IMR-90 (cell line): ENCODE measurements at regions not wholly inside any gene's neighbourhood (a gene's known extent, or its start where the extent isn't known, plus 50 kb on each side); places are given as distances from the start of the nearest gene placed in this dataset.

Experiments used
- ATAC-seq: fragments of 200-7000 bp; cut with Tn5 transposase; 2 replicates; pipeline ENCODE4 v1.9.1; 2020; ENCODE audit warnings: low read depth, mild to moderate bottlenecking, moderate library complexity
- BruUV-seq: library from RNA; stranded (reverse); fragments of 400-500 nt; replicated peaks from 2 replicates; lab custom pipeline; 2021; lab: Mats Ljungman, UMichigan
- CTCF ChIA-PET: fragments of 300-600 bp; formaldehyde crosslinking; extraction: SDS; loops from one replicate; lab custom pipeline; 2021; ENCODE audit warnings: antibody characterized with exemption; lab: Yijun Ruan, JAX
- POLR2A ChIA-PET: fragments of 300-600 bp; sonication (Branson Sonifier 250); formaldehyde crosslinking; loops from one replicate; lab custom pipeline; 2022; ENCODE audit warnings: antibody characterized with exemption; ENCODE audit not compliant: unreplicated experiment; lab: Charles Lee
- DNase-seq: peaks from one replicate; pipeline ENCODE4 v3.0.0; 2013
- H2AFZ ChIP-seq: replicated peaks from 2 replicates; pipeline ENCODE3; 2013; ENCODE audit warnings: low read length, mild to moderate bottlenecking; ENCODE audit not compliant: poor library complexity
- H2AK5ac ChIP-seq: 2 replicates; pipeline ENCODE4 v1.6.1; 2013; ENCODE audit warnings: low read depth, low read length, inconsistent platforms
- H2AK9ac ChIP-seq: replicated peaks from 2 replicates; pipeline ENCODE3; 2013; ENCODE audit warnings: mild to moderate bottlenecking, low read depth, low read length, moderate library complexity; ENCODE audit not compliant: poor library complexity
- H2BK120ac ChIP-seq: 2 replicates; pipeline ENCODE4 v1.6.1; 2013; ENCODE audit warnings: low read depth, low read length, inconsistent platforms
- H2BK15ac ChIP-seq: 3 replicates; pipeline ENCODE4 v1.6.1; 2013; ENCODE audit warnings: low read depth, low read length, inconsistent platforms
- H2BK20ac ChIP-seq: 2 replicates; pipeline ENCODE4 v1.6.1; 2013; ENCODE audit warnings: low read depth, mild to moderate bottlenecking, inconsistent platforms, low read length, moderate library complexity
- H2BK5ac ChIP-seq: 2 replicates; pipeline ENCODE4 v1.6.1; 2013; ENCODE audit warnings: mild to moderate bottlenecking, low read depth, low read length, inconsistent platforms; ENCODE audit not compliant: poor library complexity, severe bottlenecking
- H3K14ac ChIP-seq: replicated peaks from 2 replicates; pipeline ENCODE4 v1.6.1; 2013; ENCODE audit warnings: low read depth, low read length, inconsistent platforms
- H3K18ac ChIP-seq: 2 replicates; pipeline ENCODE4 v1.6.1; 2013; ENCODE audit warnings: low read depth, low read length, control low read depth
- H3K23ac ChIP-seq: 2 replicates; pipeline ENCODE4 v1.6.1; 2013; ENCODE audit warnings: low read depth, low read length, inconsistent platforms
- H3K27ac ChIP-seq: 2 replicates; pipeline ENCODE4 v1.5.1; 2013; ENCODE audit warnings: mild to moderate bottlenecking, control low read depth, low read length; ENCODE audit not compliant: insufficient read depth
- H3K27me3 ChIP-seq: 2 replicates; pipeline ENCODE4 v1.6.1; 2013; ENCODE audit warnings: low read length; ENCODE audit not compliant: control insufficient read depth, insufficient read depth
- H3K36me3 ChIP-seq: 2 replicates; pipeline ENCODE4 v1.6.1; 2013; ENCODE audit warnings: low read length, mixed read lengths; ENCODE audit not compliant: control insufficient read depth, insufficient read depth
- H3K4ac ChIP-seq: 2 replicates; pipeline ENCODE4 v1.6.1; 2013; ENCODE audit warnings: low read depth, low read length, inconsistent platforms
- H3K4me1 ChIP-seq: 2 replicates; pipeline ENCODE4 v1.6.1; 2013; ENCODE audit warnings: low read length, mixed read lengths; ENCODE audit not compliant: control insufficient read depth, insufficient read depth
- H3K4me2 ChIP-seq: 2 replicates; pipeline ENCODE4 v1.6.1; 2013; ENCODE audit warnings: low read depth, mild to moderate bottlenecking, control low read depth, low read length, moderate library complexity
- H3K4me3 ChIP-seq: 2 replicates; pipeline ENCODE4 v1.5.1; 2013; ENCODE audit warnings: low read depth, mild to moderate bottlenecking, control low read depth, low read length, moderate library complexity; ENCODE audit not compliant: insufficient read depth
- H3K56ac ChIP-seq: 2 replicates; pipeline ENCODE4 v1.6.1; 2013; ENCODE audit warnings: low read length, inconsistent platforms; ENCODE audit not compliant: insufficient read depth; ENCODE audit errors: extremely low read depth
- H3K79me1 ChIP-seq, 2 experiments: 2 replicates each; pipeline ENCODE4 v1.6.1; 2013; ENCODE audit warnings: low read length in 2 of 2, inconsistent platforms in 1 of 2, low read depth in 1 of 2
- H3K9ac ChIP-seq: 2 replicates; pipeline ENCODE4 v1.6.1; 2013; ENCODE audit warnings: low read depth, low read length, control low read depth
- H3K9me1 ChIP-seq: 2 replicates; pipeline ENCODE4 v1.6.1; 2013; ENCODE audit warnings: low read length, inconsistent platforms; ENCODE audit not compliant: insufficient read depth
- H3K9me3 ChIP-seq: 2 replicates; pipeline ENCODE4 v1.6.1; 2013; ENCODE audit warnings: low read length; ENCODE audit not compliant: control insufficient read depth, insufficient read depth
- H4K20me1 ChIP-seq: 2 replicates; pipeline ENCODE4 v1.6.1; 2013; ENCODE audit warnings: low read length, inconsistent platforms; ENCODE audit not compliant: insufficient read depth
- H4K5ac ChIP-seq: 2 replicates; pipeline ENCODE4 v1.6.1; 2013; ENCODE audit warnings: mild to moderate bottlenecking, low read depth, low read length, control low read depth
- H4K8ac ChIP-seq, 2 experiments: 2 replicates each; pipeline ENCODE4 v1.6.1; 2013; ENCODE audit warnings: low read depth in 2 of 2, low read length in 2 of 2, control low read depth in 1 of 2, inconsistent platforms in 1 of 2
- H4K91ac ChIP-seq: 2 replicates; pipeline ENCODE4 v1.6.1; 2013; ENCODE audit warnings: low read depth, low read length, inconsistent platforms; ENCODE audit not compliant: insufficient read depth
- CHD1 ChIP-seq: IDR thresholded peaks from 2 replicates; pipeline ENCODE4 v1.6.1; 2012; ENCODE audit warnings: low read depth, low read length, improper control_type of control experiment
- MAFK ChIP-seq: IDR thresholded peaks from 2 replicates; pipeline ENCODE4 v1.6.1; 2012; ENCODE audit warnings: low read depth, low read length, improper control_type of control experiment
- RFX5 ChIP-seq: IDR thresholded peaks from 2 replicates; pipeline ENCODE4 v1.8.0; 2012; ENCODE audit warnings: low read depth, mild to moderate bottlenecking, low read length, moderate library complexity
- WGBS, 2 experiments: methylation state at CpG; one replicate each; pipeline versions ENCODE4 v1.1.5 to v1.1.7; 2013; ENCODE audit warnings: missing lambda C conversion rate in 2 of 2; ENCODE audit not compliant: insufficient read length in 1 of 2; ENCODE audit errors: extremely low coverage in 2 of 2; 5-methylcytosine and 5-hydroxymethylcytosine counted together
- dilution Hi-C: fragments of 300-500 bp; cut with HindIII; formaldehyde crosslinking; loops from one replicate; pipeline ENCODE4 v1.14.3; 2018; ENCODE audit warnings: low sequenced_read_pairs; ENCODE audit not compliant: unreplicated experiment
- in situ Hi-C: fragments of 300-500 bp; cut with MboI; formaldehyde crosslinking; loops from 3 replicates; pipeline ENCODE4 v1.14.3; 2019; ENCODE audit warnings: low sequenced_read_pairs, inconsistent platforms, mixed read lengths
- intact Hi-C: fragments of 100-400 bp; cut with micrococcal nuclease; formaldehyde crosslinking; loops from 2 replicates; pipeline ENCODE4 v1.10.0; 2022

DNA sequence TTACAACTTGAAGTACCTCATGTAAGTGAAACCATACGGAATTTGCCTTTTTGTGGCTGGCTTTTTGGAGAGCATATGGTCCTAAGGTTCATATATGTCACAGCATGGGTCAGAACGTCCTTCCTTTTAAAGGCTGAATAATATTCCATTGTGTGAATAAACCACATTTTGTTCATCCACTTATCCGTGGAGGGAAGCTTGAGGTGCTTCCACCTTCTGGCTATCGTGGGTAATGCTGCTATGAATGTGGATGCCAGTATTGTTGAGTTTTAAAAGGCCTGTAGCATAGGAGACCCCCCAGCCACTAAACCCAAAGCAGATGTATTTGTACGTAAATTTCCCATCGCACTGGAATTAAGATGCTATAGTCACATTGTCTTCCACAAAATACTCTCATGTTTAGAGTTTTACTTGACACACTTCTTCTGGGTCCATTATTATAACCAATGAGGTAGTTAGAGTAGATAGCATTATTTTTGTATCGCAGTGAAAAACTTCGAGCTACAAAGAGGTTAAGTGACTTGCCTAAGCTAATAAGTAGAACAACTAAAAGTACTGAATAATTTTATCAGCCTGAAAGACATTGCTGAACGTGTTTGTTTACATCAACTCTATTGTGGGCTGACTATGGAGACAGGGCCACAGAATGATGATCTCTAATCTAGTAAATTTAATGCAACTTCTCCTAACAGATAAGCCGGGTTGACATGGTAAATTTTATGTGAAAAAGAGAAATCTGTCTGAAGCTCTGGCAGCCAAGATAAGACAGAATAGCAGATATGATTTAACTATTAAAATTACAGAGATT, 183.0 kb upstream of the CTBP2 start (continued):
- no peak for TF ChIP-seq CHD1

GRCh38 chr10:125341611-125342010, 181.2 kb upstream of the CTBP2 start:
- no peak overlapping the region for H2BK20ac ChIP-seq
- H4K91ac ChIP-seq, result no peak overlapping the region
- no peak overlapping the region for H2AFZ ChIP-seq
- peaks cover 3% of the 10 kb centered on the region; the same call in 1 of the 2 replicates for H3K27me3 ChIP-seq
- no peak overlapping the region for H2BK15ac ChIP-seq
- no peaks in the 10 kb centered on the region for H3K9me1 ChIP-seq
- ChIA-PET CTCF (interaction anchor here (0.6 kb wide), 1 partner anchor 10 kb away, joined by 3 read pairs; no protein-coding TSS in a partner anchor), POLR2A (no interaction called here)
- H3K4me1 ChIP-seq, result peaks cover 3% of the 10 kb centered on the region; the same call in 1 of the 2 replicates
- H4K5ac ChIP-seq, result no peak overlapping the region
- H3K14ac ChIP-seq, result no peak overlapping the region
- no CpG with 5 or more reads among the region's 5 CpGs for WGBS, 2 experiments
- H3K9ac ChIP-seq, result no peak overlapping the region
- no peak overlapping the region for H3K23ac ChIP-seq
- in situ Hi-C loops, result loop anchor here (10.0 kb wide), 1 partner anchor 177 kb away; the partner anchor contains the start of gene CTBP2
- H2BK120ac ChIP-seq, result no peak overlapping the region
- TF ChIP-seq CHD1 (no peak), MAFK (peak; percentile 74), RFX5 (no peak)
- intact Hi-C loops, result loop anchor here (2.0 to 5.0 kb wide), 2 partner anchors 181 to 349 kb away; partner anchors contain the start of gene CTBP2
- no peak overlapping the region for H2BK5ac ChIP-seq
- dilution Hi-C loops, result no loop called here
- no peak overlapping the region for H2AK5ac ChIP-seq
- no peak overlapping the region for H3K4me2 ChIP-seq
- no peak overlapping the region for H4K8ac ChIP-seq
- no peak overlapping the region for H3K56ac ChIP-seq
- H3K9me3 ChIP-seq, result no peaks in the 10 kb centered on the region
- DNase-seq, result no peak
- no peak overlapping the region for H2AK9ac ChIP-seq
- no TSS peak for BruUV-seq
- H3K36me3 ChIP-seq, result no peaks in the 10 kb centered on the region
- H4K20me1 ChIP-seq, result no peaks in the 10 kb centered on the region
- H3K18ac ChIP-seq, result no peak overlapping the region
- no peak overlapping the region for H3K4ac ChIP-seq
- H3K27ac ChIP-seq, result no peak overlapping the region
- H3K79me1 ChIP-seq, result no peaks in the 10 kb centered on the region
- H3K4me3 ChIP-seq, result no peak overlapping the region
- no peak for ATAC-seq
